Fibroblast of mammary gland (primary cell): ENCODE measurements at regions not wholly inside any gene's neighbourhood (a gene's known extent, or its start where the extent isn't known, plus 50 kb on each side); places are given as distances from the start of the nearest gene placed in this dataset.

Experiments
- DNase-seq: peaks from one replicate; pipeline ENCODE4 v3.0.0-alpha.2; 2010; ENCODE audit warnings: low read depth
- H3K4me3 ChIP-seq: 2 replicates; pipeline ENCODE4 v1.5.1; 2011; ENCODE audit warnings: low read depth, mild to moderate bottlenecking, low read length, moderate library complexity; ENCODE audit not compliant: control insufficient read depth
- CTCF ChIP-seq: conservative IDR thresholded peaks from 2 replicates; pipeline ENCODE4 v1.5.1; 2011; ENCODE audit warnings: low read depth, low read length, inconsistent platforms; ENCODE audit not compliant: control insufficient read depth, insufficient read depth

GRCh38 chr10:4698075-4698474 lies 127.9 kb upstream of the AKR1E2 start:
- no peak overlapping the region for H3K4me3 ChIP-seq
- peak; percentile 47 for DNase-seq
- TF ChIP-seq CTCF = no peak

- no peak overlapping the region for H3K4me3 ChIP-seq
- no peak for TF ChIP-seq CTCF
- no peak for DNase-seq
Observed at GRCh38 chr10:4696186-4696585, 129.8 kb upstream of the AKR1E2 start.

- no peak for DNase-seq
- no peak for TF ChIP-seq CTCF
- no peak overlapping the region for H3K4me3 ChIP-seq
Observed at GRCh38 chr10:4693967-4694366, 132.0 kb upstream of the AKR1E2 start.

- TF ChIP-seq CTCF = no peak
- no peak overlapping the region for H3K4me3 ChIP-seq
- DNase-seq = no peak
Observed at GRCh38 chr10:4692206-4692605, 133.8 kb upstream of the AKR1E2 start.

- no peak for TF ChIP-seq CTCF
- no peak overlapping the region for H3K4me3 ChIP-seq
- peak; percentile 33 for DNase-seq
Observed at GRCh38 chr10:4691776-4692175, 134.2 kb upstream of the AKR1E2 start.

GRCh38 chr10:4691301-4691700 lies 134.7 kb upstream of the AKR1E2 start:
- no peak overlapping the region for H3K4me3 ChIP-seq
- TF ChIP-seq CTCF = no peak
- DNase-seq = no peak

- no peak overlapping the region for H3K4me3 ChIP-seq
- DNase-seq = no peak
- no peak for TF ChIP-seq CTCF
Observed at GRCh38 chr10:4688601-4689000, 137.4 kb upstream of the AKR1E2 start.
